ENCODE measurements at regions not wholly inside any gene's neighbourhood (a gene's known extent, or its start where the extent isn't known, plus 50 kb on each side); places are given as distances from the start of the nearest gene placed in this dataset.

- DNase-seq (ENCODE audit: low read depth): no peak
Measured at GRCh38 chrX:134747006-134747405, 50.0 kb downstream of the PABIR2 start.

- no peak for DNase-seq (ENCODE audit: low read depth)
Measured at GRCh38 chrX:134746410-134746785, 50.6 kb downstream of the PABIR2 start.

- no peak for DNase-seq (ENCODE audit: low read depth)
Measured at GRCh38 chrX:134745636-134746409, 51.2 kb downstream of the PABIR2 start.

GRCh38 chrX:134743091-134743490, 53.9 kb downstream of the PABIR2 start:
- no peak for DNase-seq (ENCODE audit: low read depth)

- no peak for DNase-seq (ENCODE audit: low read depth)
Measured at GRCh38 chrX:134742573-134742972, 54.4 kb downstream of the PABIR2 start.

GRCh38 chrX:134741746-134742145, 55.3 kb downstream of the PABIR2 start:
- DNase-seq (ENCODE audit: low read depth): no peak

- no peak for DNase-seq (ENCODE audit: low read depth)
Measured at GRCh38 chrX:134738986-134739740, 57.8 kb downstream of the PABIR2 start.

- DNase-seq (ENCODE audit: low read depth): no peak
Measured at GRCh38 chrX:134738445-134738844, 58.6 kb downstream of the PABIR2 start.

GRCh38 chrX:134737721-134738369, 59.2 kb downstream of the PABIR2 start:
- no peak for DNase-seq (ENCODE audit: low read depth)

- DNase-seq (ENCODE audit: low read depth): no peak
Measured at GRCh38 chrX:134737061-134737460, 59.9 kb downstream of the PABIR2 start.

- DNase-seq (ENCODE audit: low read depth): no peak
Measured at GRCh38 chrX:134736356-134736755, 60.6 kb downstream of the PABIR2 start.

GRCh38 chrX:134735015-134735414, 62.0 kb downstream of the PABIR2 start:
- DNase-seq (ENCODE audit: low read depth): no peak

GRCh38 chrX:134734466-134734952, 62.5 kb downstream of the PABIR2 start:
- DNase-seq (ENCODE audit: low read depth): no peak

GRCh38 chrX:134733591-134733990, 63.4 kb downstream of the PABIR2 start:
- DNase-seq (ENCODE audit: low read depth): no peak

- DNase-seq (ENCODE audit: low read depth): no peak
Measured at GRCh38 chrX:134732676-134733075, 64.3 kb downstream of the PABIR2 start.

GRCh38 chrX:134732152-134732551, 64.9 kb downstream of the PABIR2 start:
- DNase-seq (ENCODE audit: low read depth): no peak

- DNase-seq (ENCODE audit: low read depth): no peak
Measured at GRCh38 chrX:134727363-134727762, 69.1 kb upstream of the PLAC1 start.

- DNase-seq (ENCODE audit: low read depth): no peak
Measured at GRCh38 chrX:134725103-134725690, 66.9 kb upstream of the PLAC1 start.

- DNase-seq (ENCODE audit: low read depth): no peak
Measured at GRCh38 chrX:134721766-134722532, 63.7 kb upstream of the PLAC1 start.

- DNase-seq (ENCODE audit: low read depth): no peak
Measured at GRCh38 chrX:134718966-134719317, 60.7 kb upstream of the PLAC1 start.

GRCh38 chrX:134718105-134718965, 60.1 kb upstream of the PLAC1 start:
- DNase-seq (ENCODE audit: low read depth): peak; percentile 70
